PC-3 (cell line): ENCODE measurements at regions not wholly inside any gene's neighbourhood (a gene's known extent, or its start where the extent isn't known, plus 50 kb on each side); places are given as distances from the start of the nearest gene placed in this dataset.

ENCODE experiments used
- EZH2 ChIP-seq: fragments of 300-600 bp; sonication (generic); IDR thresholded peaks from one replicate; pipeline ENCODE4 v1.6.1; 2017; ENCODE audit warnings: antibody characterized with exemption, mild to moderate bottlenecking, low read length; ENCODE audit not compliant: unreplicated experiment
- TF ChIP-seq, protein P1 (sequence below): fragments of 300-600 bp; sonication (generic); conservative IDR thresholded peaks from 2 replicates; pipeline ENCODE4 v1.5.1; 2017; ENCODE audit warnings: antibody characterized with exemption, low read depth, mild to moderate bottlenecking, low read length

DNA sequence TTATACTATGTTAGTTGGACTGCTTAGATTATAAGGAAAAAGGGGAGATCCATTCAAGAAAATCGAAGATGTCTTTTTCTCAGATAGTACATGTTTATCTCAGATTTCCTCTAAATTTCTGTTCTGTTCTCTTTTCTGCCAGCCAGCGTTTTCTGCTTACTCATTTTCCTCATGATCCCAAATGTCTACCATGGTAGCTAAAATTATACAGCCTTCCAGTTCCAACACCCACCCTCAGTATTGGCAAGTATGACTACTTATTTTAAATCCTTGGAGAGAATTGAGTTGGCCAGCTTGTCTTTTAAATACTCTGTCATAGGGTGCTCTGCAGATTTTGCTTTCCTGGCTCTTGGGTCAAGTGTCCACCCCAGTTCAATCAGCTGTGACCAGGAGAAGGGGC, 95.7 kb upstream of the PLXNA2 start:
- TF ChIP-seq, protein P1, sequence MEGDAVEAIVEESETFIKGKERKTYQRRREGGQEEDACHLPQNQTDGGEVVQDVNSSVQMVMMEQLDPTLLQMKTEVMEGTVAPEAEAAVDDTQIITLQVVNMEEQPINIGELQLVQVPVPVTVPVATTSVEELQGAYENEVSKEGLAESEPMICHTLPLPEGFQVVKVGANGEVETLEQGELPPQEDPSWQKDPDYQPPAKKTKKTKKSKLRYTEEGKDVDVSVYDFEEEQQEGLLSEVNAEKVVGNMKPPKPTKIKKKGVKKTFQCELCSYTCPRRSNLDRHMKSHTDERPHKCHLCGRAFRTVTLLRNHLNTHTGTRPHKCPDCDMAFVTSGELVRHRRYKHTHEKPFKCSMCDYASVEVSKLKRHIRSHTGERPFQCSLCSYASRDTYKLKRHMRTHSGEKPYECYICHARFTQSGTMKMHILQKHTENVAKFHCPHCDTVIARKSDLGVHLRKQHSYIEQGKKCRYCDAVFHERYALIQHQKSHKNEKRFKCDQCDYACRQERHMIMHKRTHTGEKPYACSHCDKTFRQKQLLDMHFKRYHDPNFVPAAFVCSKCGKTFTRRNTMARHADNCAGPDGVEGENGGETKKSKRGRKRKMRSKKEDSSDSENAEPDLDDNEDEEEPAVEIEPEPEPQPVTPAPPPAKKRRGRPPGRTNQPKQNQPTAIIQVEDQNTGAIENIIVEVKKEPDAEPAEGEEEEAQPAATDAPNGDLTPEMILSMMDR = no peak
- no peak for TF ChIP-seq EZH2
